HepG2 (cell line): ENCODE measurements at regions not wholly inside any gene's neighbourhood (a gene's known extent, or its start where the extent isn't known, plus 50 kb on each side); places are given as distances from the start of the nearest gene placed in this dataset.

Experiments used
- ATAC-seq: fragments of 200-7000 bp; cut with Tn5 transposase; 3 replicates; pipeline ENCODE4 v1.9.1; 2020; ENCODE audit warnings: mild to moderate bottlenecking, moderate library complexity
- BruUV-seq: library from RNA; stranded (reverse); fragments of 400-500 nt; replicated peaks from 2 replicates; lab custom pipeline; 2021; lab: Mats Ljungman, UMichigan
- CTCF ChIA-PET: fragments of 300-600 bp; formaldehyde crosslinking; extraction: SDS; loops from one replicate; lab custom pipeline; 2021; ENCODE audit warnings: low total read pairs, inconsistent platforms, low intra/inter-chr PET ratio; lab: Yijun Ruan, JAX
- POLR2A ChIA-PET: fragments of 350-600 bp; sonication (Branson Sonifier 250); formaldehyde crosslinking; loops from one replicate; lab custom pipeline; 2020; ENCODE audit warnings: antibody characterized with exemption, inconsistent platforms; lab: Yijun Ruan, JAX
- DNase-seq: peaks from one replicate; pipeline ENCODE4 v3.0.0-alpha.2; 2015; ENCODE audit warnings: low spot score
- FAIRE-seq: peaks from 3 replicates; lab custom pipeline; 2011; peaks lifted over from hg19 to GRCh38; lab: Jason Lieb, UNC
- H2AFZ ChIP-seq: one replicate; pipeline ENCODE4 v1.6.1; 2011; ENCODE audit warnings: low read length, inconsistent platforms
- H3K27ac ChIP-seq: fragments of 300-600 bp; 3 replicates; pipeline ENCODE4 v1.8.0; 2011; ENCODE audit warnings: mixed run types, mild to moderate bottlenecking, mixed read lengths, low read length, inconsistent platforms; ENCODE audit not compliant: insufficient read depth; ENCODE audit errors: extremely low read length
- H3K27me3 ChIP-seq, 2 experiments: fragments of 200-600 bp in 1 of 2; 2 replicates in 1 of 2; 3 replicates in 1 of 2; pipeline versions ENCODE4 v1.6.0 to v1.8.0; 2011; ENCODE audit warnings: low read length in 2 of 2, mild to moderate bottlenecking in 2 of 2, moderate library complexity in 2 of 2, inconsistent platforms in 1 of 2; ENCODE audit not compliant: insufficient read depth in 2 of 2, control insufficient read depth in 1 of 2
- H3K36me3 ChIP-seq, 2 experiments: fragments of 200-600 bp in 1 of 2; replicated peaks in 1 of 2; 2 replicates in 1 of 2; 3 replicates in 1 of 2; pipeline versions ENCODE4 v1.5.1 to v1.8.0; 2011; ENCODE audit warnings: low read length in 2 of 2, inconsistent platforms in 1 of 2; ENCODE audit not compliant: insufficient read depth in 2 of 2, control insufficient read depth in 1 of 2
- H3K4me1 ChIP-seq: 2 replicates; pipeline ENCODE4 v1.5.1; 2012; ENCODE audit warnings: low read length, inconsistent platforms; ENCODE audit not compliant: insufficient read depth
- H3K4me2 ChIP-seq: 2 replicates; pipeline ENCODE4 v1.6.0; 2011; ENCODE audit warnings: low read depth, low read length, inconsistent platforms
- H3K4me3 ChIP-seq, 3 experiments: fragments of 200-600 bp in 1 of 3; sonication (generic), shearing (Covaris generic) in 1 of 3; replicated peaks in 1 of 3; 2 replicates each; pipeline ENCODE4 v1.5.1; 2011 to 2016; ENCODE audit warnings: low read length in 3 of 3, inconsistent platforms in 2 of 3, low read depth in 2 of 3, mild to moderate bottlenecking in 2 of 3, control low read depth in 1 of 3, mixed read lengths in 1 of 3; ENCODE audit not compliant: insufficient read depth in 1 of 3
- H3K79me2 ChIP-seq: one replicate; pipeline ENCODE4 v1.6.1; 2011; ENCODE audit warnings: low read length, inconsistent platforms; ENCODE audit not compliant: insufficient read depth
- H3K9ac ChIP-seq: 2 replicates; pipeline ENCODE4 v1.6.0; 2011; ENCODE audit warnings: mild to moderate bottlenecking, low read depth, low read length, inconsistent platforms; ENCODE audit not compliant: insufficient read depth
- H3K9me3 ChIP-seq: 2 replicates; pipeline ENCODE4 v1.5.1; 2012; ENCODE audit warnings: mild to moderate bottlenecking, low read length
- H4K20me1 ChIP-seq: 2 replicates; pipeline ENCODE4 v1.6.0; 2011; ENCODE audit warnings: inconsistent platforms, mild to moderate bottlenecking, low read length, moderate library complexity; ENCODE audit not compliant: insufficient read depth
- ARID3A ChIP-seq: IDR thresholded peaks from 2 replicates; pipeline ENCODE4 v1.6.1; 2012; ENCODE audit warnings: low read depth, low read length, improper control_type of control experiment
- CSRNP1 ChIP-seq: sonication (generic); formaldehyde crosslinking; IDR thresholded peaks from 2 replicates; pipeline ENCODE4 v1.8.1; 2023; ENCODE audit warnings: mild to moderate bottlenecking, missing genetic modification reagents
- HNRNPK ChIP-seq: fragments of 200-400 bp; formaldehyde crosslinking; IDR thresholded peaks from 2 replicates; pipeline ENCODE4 v1.6.1; 2018; ENCODE audit warnings: low read length, low read depth, moderate library complexity, mild to moderate bottlenecking; ENCODE audit not compliant: poor library complexity, severe bottlenecking
- RBAK ChIP-seq: sonication (generic); formaldehyde crosslinking; IDR thresholded peaks from 2 replicates; pipeline ENCODE4 v1.5.1; 2020; ENCODE audit warnings: mild to moderate bottlenecking, missing genetic modification reagents
- RFX1 ChIP-seq: fragments of 450-650 bp; IDR thresholded peaks from 2 replicates; pipeline ENCODE4 v1.6.1; 2017
- ZNF468 ChIP-seq: sonication (generic); formaldehyde crosslinking; IDR thresholded peaks from 2 replicates; pipeline ENCODE4 v1.8.0; 2022; ENCODE audit warnings: mild to moderate bottlenecking, moderate library complexity, missing genetic modification reagents
- ZSCAN29 ChIP-seq: sonication (generic); formaldehyde crosslinking; conservative IDR thresholded peaks from 2 replicates; pipeline ENCODE4 v1.4.0; 2020; ENCODE audit warnings: mild to moderate bottlenecking, missing genetic modification reagents
- WGBS: methylation state at CpG from one replicate; pipeline ENCODE4 v1.1.6; 2017; ENCODE audit warnings: low lambda C conversion rate; 5-methylcytosine and 5-hydroxymethylcytosine counted together
- in situ Hi-C: cut with HindIII; loops from 2 replicates; pipeline ENCODE4 v1.10.0; 2017; ENCODE audit warnings: low pct_unique_long_range_greater_than_20kb; ENCODE audit not compliant: extremely low pct_ligation_motif_present
- intact Hi-C: fragments of 100-400 bp; cut with micrococcal nuclease; formaldehyde crosslinking; loops from one replicate; pipeline ENCODE4 v1.10.0; 2022; ENCODE audit not compliant: unreplicated experiment
- TF ChIP-seq, protein P1 (sequence below): sonication (generic); formaldehyde crosslinking; IDR thresholded peaks from 2 replicates; pipeline ENCODE4 v1.5.0; 2020; ENCODE audit warnings: mild to moderate bottlenecking, missing genetic modification reagents, borderline replicate concordance
- TF ChIP-seq, protein P2 (sequence below): sonication (generic); formaldehyde crosslinking; IDR thresholded peaks from 2 replicates; pipeline ENCODE4 v1.8.0; 2022; ENCODE audit warnings: mild to moderate bottlenecking, missing genetic modification reagents, moderate library complexity

GRCh38 chr15:98543237-98543636 lies 105.1 kb upstream of the IGF1R start:
- H4K20me1 ChIP-seq, result no peaks in the 10 kb centered on the region; the same call in 1 of the 2 replicates
- H3K4me2 ChIP-seq, result no peak overlapping the region
- DNase-seq (no peak), ATAC-seq (no peak), FAIRE-seq (no peak)
- H3K9me3 ChIP-seq, result no peaks in the 10 kb centered on the region
- CTCF ChIA-PET, result no interaction called here
- H3K27ac ChIP-seq, result no peak overlapping the region
- no peaks in the 10 kb centered on the region for H3K36me3 ChIP-seq
- TF ChIP-seq CSRNP1 (CRISPR knock-in tag) (no peak), RBAK (CRISPR knock-in tag) (no peak), HNRNPK (no peak), RFX1 (no peak), ZSCAN29 (CRISPR knock-in tag) (no peak), ZNF468 (CRISPR knock-in tag) (no peak), ARID3A (no peak)
- TF ChIP-seq, protein P1, sequence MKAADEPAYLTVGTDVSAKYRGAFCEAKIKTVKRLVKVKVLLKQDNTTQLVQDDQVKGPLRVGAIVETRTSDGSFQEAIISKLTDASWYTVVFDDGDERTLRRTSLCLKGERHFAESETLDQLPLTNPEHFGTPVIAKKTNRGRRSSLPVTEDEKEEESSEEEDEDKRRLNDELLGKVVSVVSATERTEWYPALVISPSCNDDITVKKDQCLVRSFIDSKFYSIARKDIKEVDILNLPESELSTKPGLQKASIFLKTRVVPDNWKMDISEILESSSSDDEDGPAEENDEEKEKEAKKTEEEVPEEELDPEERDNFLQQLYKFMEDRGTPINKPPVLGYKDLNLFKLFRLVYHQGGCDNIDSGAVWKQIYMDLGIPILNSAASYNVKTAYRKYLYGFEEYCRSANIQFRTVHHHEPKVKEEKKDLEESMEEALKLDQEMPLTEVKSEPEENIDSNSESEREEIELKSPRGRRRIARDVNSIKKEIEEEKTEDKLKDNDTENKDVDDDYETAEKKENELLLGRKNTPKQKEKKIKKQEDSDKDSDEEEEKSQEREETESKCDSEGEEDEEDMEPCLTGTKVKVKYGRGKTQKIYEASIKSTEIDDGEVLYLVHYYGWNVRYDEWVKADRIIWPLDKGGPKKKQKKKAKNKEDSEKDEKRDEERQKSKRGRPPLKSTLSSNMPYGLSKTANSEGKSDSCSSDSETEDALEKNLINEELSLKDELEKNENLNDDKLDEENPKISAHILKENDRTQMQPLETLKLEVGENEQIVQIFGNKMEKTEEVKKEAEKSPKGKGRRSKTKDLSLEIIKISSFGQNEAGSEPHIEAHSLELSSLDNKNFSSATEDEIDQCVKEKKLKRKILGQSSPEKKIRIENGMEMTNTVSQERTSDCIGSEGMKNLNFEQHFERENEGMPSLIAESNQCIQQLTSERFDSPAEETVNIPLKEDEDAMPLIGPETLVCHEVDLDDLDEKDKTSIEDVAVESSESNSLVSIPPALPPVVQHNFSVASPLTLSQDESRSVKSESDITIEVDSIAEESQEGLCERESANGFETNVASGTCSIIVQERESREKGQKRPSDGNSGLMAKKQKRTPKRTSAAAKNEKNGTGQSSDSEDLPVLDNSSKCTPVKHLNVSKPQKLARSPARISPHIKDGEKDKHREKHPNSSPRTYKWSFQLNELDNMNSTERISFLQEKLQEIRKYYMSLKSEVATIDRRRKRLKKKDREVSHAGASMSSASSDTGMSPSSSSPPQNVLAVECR, result no peak
- TF ChIP-seq, protein P2, sequence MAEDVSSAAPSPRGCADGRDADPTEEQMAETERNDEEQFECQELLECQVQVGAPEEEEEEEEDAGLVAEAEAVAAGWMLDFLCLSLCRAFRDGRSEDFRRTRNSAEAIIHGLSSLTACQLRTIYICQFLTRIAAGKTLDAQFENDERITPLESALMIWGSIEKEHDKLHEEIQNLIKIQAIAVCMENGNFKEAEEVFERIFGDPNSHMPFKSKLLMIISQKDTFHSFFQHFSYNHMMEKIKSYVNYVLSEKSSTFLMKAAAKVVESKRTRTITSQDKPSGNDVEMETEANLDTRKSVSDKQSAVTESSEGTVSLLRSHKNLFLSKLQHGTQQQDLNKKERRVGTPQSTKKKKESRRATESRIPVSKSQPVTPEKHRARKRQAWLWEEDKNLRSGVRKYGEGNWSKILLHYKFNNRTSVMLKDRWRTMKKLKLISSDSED (CRISPR knock-in tag), result no peak
- BruUV-seq, result no TSS peak
- H2AFZ ChIP-seq, result no peak overlapping the region
- 42% methylated on average over 1 of the region's 1 CpG for WGBS
- H3K79me2 ChIP-seq, result no peaks in the 10 kb centered on the region
- peaks cover 2 to 51% of the 10 kb centered on the region in 2 experiments for H3K27me3 ChIP-seq
- intact Hi-C loops, result no loop called here
- H3K4me3 ChIP-seq, result no peak overlapping the region
- in situ Hi-C loops, result no loop called here
- no peak overlapping the region for H3K9ac ChIP-seq
- POLR2A ChIA-PET, result no interaction called here
- no peaks in the 10 kb centered on the region for H3K4me1 ChIP-seq
